Effector memory CD8-positive, alpha-beta T cell (primary cell): ENCODE measurements at regions not wholly inside any gene's neighbourhood (a gene's known extent, or its start where the extent isn't known, plus 50 kb on each side); places are given as distances from the start of the nearest gene placed in this dataset.
"Not testable (repeated sequence)": the region's sequence is repeated elsewhere in the genome, so short reads cannot be mapped to it uniquely, and the experiment has no call there.

Experiments used
- ATAC-seq: fragments of 150-1000 bp; cut with Tn5 transposase; replicated peaks from 2 replicates; pipeline ENCODE4 v1.10.0; 2021; ENCODE audit warnings: mild to moderate bottlenecking, moderate library complexity
- DNase-seq, 3 experiments: peaks; one replicate each; pipeline ENCODE4 v3.0.0; 2021
- H3K27ac Mint-ChIP-seq, 2 donors: one replicate each; pipeline ENCODE4 v1.8.0; 2022; ENCODE audit warnings: mild to moderate bottlenecking in 2 of 2, mixed read lengths in 2 of 2, moderate library complexity in 2 of 2
- H3K27me3 Mint-ChIP-seq, 2 donors: one replicate each; pipeline ENCODE4 v1.8.0; 2022; ENCODE audit warnings: mixed read lengths in 2 of 2
- H3K36me3 Mint-ChIP-seq: one replicate; pipeline ENCODE4 v1.8.0; 2022; ENCODE audit warnings: mild to moderate bottlenecking, moderate library complexity, mixed read lengths; ENCODE audit not compliant: insufficient read depth
- H3K4me1 Mint-ChIP-seq, 2 donors: one replicate each; pipeline ENCODE4 v1.8.0; 2022; ENCODE audit warnings: low read depth in 2 of 2, mixed read lengths in 2 of 2
- H3K4me3 Mint-ChIP-seq, 2 donors: one replicate each; pipeline ENCODE4 v1.8.0; 2022; ENCODE audit warnings: mild to moderate bottlenecking in 2 of 2, mixed read lengths in 2 of 2, moderate library complexity in 2 of 2
- H3K9me3 Mint-ChIP-seq, 2 donors: one replicate each; pipeline ENCODE4 v1.8.0; 2022; ENCODE audit warnings: mixed read lengths in 2 of 2

GRCh38 chr2:146748046-146748445, 1096.8 kb upstream of the ACVR2A start:
- peaks cover 0 to 6% of the 10 kb centered on the region in 2 donors for H3K9me3 Mint-ChIP-seq
- H3K27me3 Mint-ChIP-seq, result no peaks in the 10 kb centered on the region
- DNase-seq, result no peak
- H3K4me1 Mint-ChIP-seq, result no peaks in the 10 kb centered on the region
- H3K27ac Mint-ChIP-seq, result no peak overlapping the region
- H3K4me3 Mint-ChIP-seq, result no peak overlapping the region
- no peak for ATAC-seq
- H3K36me3 Mint-ChIP-seq, result no peaks in the 10 kb centered on the region

GRCh38 chr2:146741260-146741659, 1103.6 kb upstream of the ACVR2A start:
- DNase-seq, result no peak
- H3K27me3 Mint-ChIP-seq, result no peaks in the 10 kb centered on the region
- peaks cover 0 to 4% of the 10 kb centered on the region in 2 donors for H3K9me3 Mint-ChIP-seq
- H3K27ac Mint-ChIP-seq, result no peak overlapping the region
- H3K4me1 Mint-ChIP-seq, result no peaks in the 10 kb centered on the region
- no peaks in the 10 kb centered on the region for H3K36me3 Mint-ChIP-seq
- ATAC-seq, result no peak
- no peak overlapping the region for H3K4me3 Mint-ChIP-seq

- ATAC-seq, result no peak
Observed at GRCh38 chr2:146734821-146735190, 1110.0 kb upstream of the ACVR2A start.

GRCh38 chr2:146734042-146734820, 1110.6 kb upstream of the ACVR2A start:
- H3K27ac Mint-ChIP-seq, result no peak overlapping the region
- H3K27me3 Mint-ChIP-seq, result no peaks in the 10 kb centered on the region
- ATAC-seq (no peak), DNase-seq (no peak)
- H3K36me3 Mint-ChIP-seq, result no peaks in the 10 kb centered on the region
- no peak overlapping the region for H3K4me3 Mint-ChIP-seq
- no peaks in the 10 kb centered on the region for H3K9me3 Mint-ChIP-seq
- H3K4me1 Mint-ChIP-seq, result no peaks in the 10 kb centered on the region

More at GRCh38 chr2:146734821-146735190, 1110.0 kb upstream of the ACVR2A start:
- DNase-seq, result no peak
- no peaks in the 10 kb centered on the region for H3K9me3 Mint-ChIP-seq
- H3K4me1 Mint-ChIP-seq, result no peaks in the 10 kb centered on the region
- H3K27ac Mint-ChIP-seq, result no peak overlapping the region
- no peaks in the 10 kb centered on the region for H3K36me3 Mint-ChIP-seq
- no peak overlapping the region for H3K4me3 Mint-ChIP-seq
- H3K27me3 Mint-ChIP-seq, result no peaks in the 10 kb centered on the region

- ATAC-seq, result no peak
- Mint-ChIP-seq H3K9me3 (no peaks in the 10 kb centered on the region), H3K4me3 (no peak overlapping the region), H3K27me3 (no peaks in the 10 kb centered on the region), H3K4me1 (no peaks in the 10 kb centered on the region), H3K36me3 (no peaks in the 10 kb centered on the region), H3K27ac (no peak overlapping the region)
- no peak for DNase-seq
Observed at GRCh38 chr2:146730882-146731281, 1113.9 kb upstream of the ACVR2A start.

- Mint-ChIP-seq H3K36me3 (no peaks in the 10 kb centered on the region), H3K27ac (no peak overlapping the region), H3K9me3 (peaks cover 0 to 4% of the 10 kb centered on the region in 2 donors), H3K4me1 (no peaks in the 10 kb centered on the region), H3K4me3 (no peak overlapping the region), H3K27me3 (no peaks in the 10 kb centered on the region)
- no peak for DNase-seq
- ATAC-seq, result no peak
Observed at GRCh38 chr2:146721486-146721885, 1123.3 kb upstream of the ACVR2A start.

- DNase-seq (no peak), ATAC-seq (no peak)
- Mint-ChIP-seq H3K9me3 (peaks cover 0 to 4% of the 10 kb centered on the region in 2 donors), H3K27ac (no peak overlapping the region), H3K36me3 (no peaks in the 10 kb centered on the region), H3K4me1 (no peaks in the 10 kb centered on the region), H3K4me3 (no peak overlapping the region), H3K27me3 (no peaks in the 10 kb centered on the region)
Observed at GRCh38 chr2:146720170-146720569, 1124.7 kb upstream of the ACVR2A start.

GRCh38 chr2:146716591-146716990, 1128.2 kb upstream of the ACVR2A start:
- Mint-ChIP-seq H3K27ac (no peak overlapping the region), H3K9me3 (peaks cover 0 to 2% of the 10 kb centered on the region in 2 donors), H3K4me3 (no peak overlapping the region), H3K36me3 (no peaks in the 10 kb centered on the region), H3K27me3 (no peaks in the 10 kb centered on the region), H3K4me1 (no peaks in the 10 kb centered on the region)
- ATAC-seq, result no peak
- no peak for DNase-seq

GRCh38 chr2:146709004-146709403, 1135.8 kb upstream of the ACVR2A start:
- DNase-seq (no peak), ATAC-seq (no peak)
- Mint-ChIP-seq H3K4me3 (no peak overlapping the region), H3K9me3 (peaks cover 2 to 7% of the 10 kb centered on the region in 2 donors), H3K4me1 (no peaks in the 10 kb centered on the region), H3K27me3 (no peaks in the 10 kb centered on the region), H3K27ac (no peak overlapping the region), H3K36me3 (no peaks in the 10 kb centered on the region)

GRCh38 chr2:146701183-146701582, 1143.6 kb upstream of the ACVR2A start:
- Mint-ChIP-seq H3K36me3 (no peaks in the 10 kb centered on the region), H3K27me3 (no peaks in the 10 kb centered on the region), H3K4me3 (no peak overlapping the region), H3K4me1 (no peaks in the 10 kb centered on the region), H3K27ac (no peak overlapping the region), H3K9me3 (peaks cover 6 to 13% of the 10 kb centered on the region in 2 donors)
- no peak for DNase-seq
- ATAC-seq, result no peak

GRCh38 chr2:146697307-146697706, 1147.5 kb upstream of the ACVR2A start:
- Mint-ChIP-seq H3K36me3 (no peaks in the 10 kb centered on the region), H3K27ac (no peak overlapping the region), H3K9me3 (peaks cover 6 to 13% of the 10 kb centered on the region in 2 donors), H3K4me3 (no peak overlapping the region), H3K27me3 (no peaks in the 10 kb centered on the region), H3K4me1 (no peaks in the 10 kb centered on the region)
- DNase-seq (no peak), ATAC-seq (no peak)

- not testable (repeated sequence) for DNase-seq, H3K4me3 Mint-ChIP-seq, ATAC-seq, H3K36me3 Mint-ChIP-seq, H3K4me1 Mint-ChIP-seq, H3K27me3 Mint-ChIP-seq, H3K27ac Mint-ChIP-seq
- peaks cover 6 to 10% of the 10 kb centered on the region in 2 donors for H3K9me3 Mint-ChIP-seq
Observed at GRCh38 chr2:146696787-146697186, 1148.0 kb upstream of the ACVR2A start.

- ATAC-seq (no peak), DNase-seq (no peak)
- Mint-ChIP-seq H3K36me3 (no peaks in the 10 kb centered on the region), H3K27me3 (no peaks in the 10 kb centered on the region), H3K4me3 (no peak overlapping the region), H3K9me3 (peaks cover 5 to 7% of the 10 kb centered on the region in 2 donors), H3K4me1 (no peaks in the 10 kb centered on the region), H3K27ac (no peak overlapping the region)
Observed at GRCh38 chr2:146681991-146682390, 1162.8 kb upstream of the ACVR2A start.

- no peak for ATAC-seq
- H3K9me3 Mint-ChIP-seq, result peaks cover 6 to 8% of the 10 kb centered on the region in 2 donors
- H3K27me3 Mint-ChIP-seq, result no peaks in the 10 kb centered on the region
- DNase-seq, result no peak
- no peaks in the 10 kb centered on the region for H3K4me1 Mint-ChIP-seq
- H3K27ac Mint-ChIP-seq, result no peak overlapping the region
- no peak overlapping the region for H3K4me3 Mint-ChIP-seq
- H3K36me3 Mint-ChIP-seq, result no peaks in the 10 kb centered on the region
Observed at GRCh38 chr2:146678516-146678915, 1166.3 kb upstream of the ACVR2A start.
